PC-9 (cell line): ENCODE measurements at regions not wholly inside any gene's neighbourhood (a gene's known extent, or its start where the extent isn't known, plus 50 kb on each side); places are given as distances from the start of the nearest gene placed in this dataset.

ENCODE experiments used
- BruUV-seq: library from RNA; stranded (reverse); fragments of 400-500 nt; replicated peaks from 2 replicates; lab custom pipeline; 2021; lab: Mats Ljungman, UMichigan
- CTCF ChIA-PET: fragments of 300-600 bp; sonication (Branson Sonifier 250); formaldehyde crosslinking; loops from one replicate; lab custom pipeline; 2022; ENCODE audit warnings: antibody characterized with exemption; lab: Charles Lee
- POLR2A ChIA-PET: fragments of 300-600 bp; sonication (Branson Sonifier 250); formaldehyde crosslinking; loops from one replicate; lab custom pipeline; 2022; ENCODE audit warnings: antibody characterized with exemption; ENCODE audit not compliant: unreplicated experiment; lab: Charles Lee
- DNase-seq, 2 experiments: peaks; one replicate each; pipeline versions ENCODE4 v3.0.0 to v3.0.0-alpha.2; 2015 to 2022; ENCODE audit warnings: mixed read lengths in 1 of 2
- H2AFZ ChIP-seq: fragments of 200-600 bp; sonication (generic); 2 replicates; pipeline ENCODE4 v1.8.1; 2017; ENCODE audit warnings: antibody characterized with exemption
- H3F3A ChIP-seq: fragments of 200-600 bp; sonication (generic); 2 replicates; pipeline ENCODE4 v1.8.1; 2017; ENCODE audit warnings: antibody characterized with exemption, mild to moderate bottlenecking, low read depth; ENCODE audit not compliant: insufficient read depth
- H3K27ac ChIP-seq: fragments of 200-600 bp; sonication (generic); 2 replicates; pipeline ENCODE4 v1.6.1; 2016; ENCODE audit warnings: mixed run types
- H3K27me3 ChIP-seq: fragments of 200-600 bp; sonication (generic); 2 replicates; pipeline ENCODE4 v1.6.1; 2016; ENCODE audit warnings: low read depth, mixed run types; ENCODE audit not compliant: insufficient read depth
- H3K36me3 ChIP-seq: fragments of 200-600 bp; sonication (generic); 2 replicates; pipeline ENCODE4 v1.6.1; 2016; ENCODE audit warnings: low read depth, mixed run types
- H3K4me1 ChIP-seq: fragments of 200-600 bp; sonication (generic); replicated peaks from 2 replicates; pipeline ENCODE4 v1.6.1; 2016; ENCODE audit warnings: mixed run types; ENCODE audit not compliant: insufficient read depth
- H3K4me2 ChIP-seq: fragments of 200-600 bp; sonication (generic); 2 replicates; pipeline ENCODE4 v1.6.1; 2017; ENCODE audit warnings: mixed run types
- H3K4me3 ChIP-seq: fragments of 200-600 bp; sonication (generic); 2 replicates; pipeline ENCODE4 v1.6.1; 2016; ENCODE audit warnings: mixed run types
- H3K79me2 ChIP-seq: fragments of 200-600 bp; sonication (generic); 2 replicates; pipeline ENCODE4 v1.6.1; 2017; ENCODE audit warnings: low read depth, mixed run types
- H3K9me2 ChIP-seq: fragments of 200-600 bp; sonication (generic); 2 replicates; pipeline ENCODE4 v1.8.1; 2017; ENCODE audit warnings: mild to moderate bottlenecking; ENCODE audit not compliant: insufficient read depth
- H3K9me3 ChIP-seq: fragments of 200-600 bp; sonication (generic); 2 replicates; pipeline ENCODE4 v1.8.1; 2016; ENCODE audit warnings: low read depth; ENCODE audit not compliant: insufficient read depth
- H4K20me1 ChIP-seq: fragments of 200-600 bp; sonication (generic); 2 replicates; pipeline ENCODE4 v1.8.1; 2017; ENCODE audit not compliant: insufficient read depth
- CTCF ChIP-seq: fragments of 200-600 bp; sonication (generic); conservative IDR thresholded peaks from 2 replicates; pipeline ENCODE4 v1.6.1; 2017; ENCODE audit warnings: mixed run types, antibody characterized with exemption, mild to moderate bottlenecking, moderate library complexity
- EZH2 ChIP-seq: fragments of 200-600 bp; sonication (generic); IDR thresholded peaks from 2 replicates; pipeline ENCODE4 v1.8.0; 2017; ENCODE audit warnings: antibody characterized with exemption, low read depth
- intact Hi-C: fragments of 100-400 bp; cut with micrococcal nuclease; formaldehyde crosslinking; loops from one replicate; pipeline ENCODE4 v1.10.0; 2022; ENCODE audit not compliant: unreplicated experiment

GRCh38 chr3:44105571-44105970, 136.1 kb upstream of the TOPAZ1 start:
- Histone ChIP-seq H3K4me1 (peaks cover 20% of the 10 kb centered on the region), H2AFZ (no peak overlapping the region), H3K36me3 (peaks cover 7% of the 10 kb centered on the region; the same call in 1 of the 2 replicates), H3K9me3 (no peaks in the 10 kb centered on the region), H3K27me3 (no peaks in the 10 kb centered on the region), H3K4me2 (peak overlapping the region; percentile 65), H4K20me1 (0 out of 2 replicates have a peak, but pooled peaks cover 8% of the 10 kb centered on the region), H3K4me3 (no peak overlapping the region), H3K79me2 (peaks cover 28% of the 10 kb centered on the region; the same call in 1 of the 2 replicates), H3F3A (peaks cover 18% of the 10 kb centered on the region), H3K9me2 (no peaks in the 10 kb centered on the region), H3K27ac (peak overlapping the region; percentile 57)
- intact Hi-C loops = loop anchor here (1.0 to 2.0 kb wide), 2 partner anchors 57 to 105 kb away; no protein-coding TSS in a partner anchor
- TF ChIP-seq CTCF (no peak), EZH2 (no peak)
- DNase-seq = no peak
- ChIA-PET POLR2A (no interaction called here), CTCF (interaction anchor here (0.7 kb wide), 1 partner anchor 1937 kb away, joined by 3 read pairs; no protein-coding TSS in a partner anchor)
- no TSS peak for BruUV-seq

DNA sequence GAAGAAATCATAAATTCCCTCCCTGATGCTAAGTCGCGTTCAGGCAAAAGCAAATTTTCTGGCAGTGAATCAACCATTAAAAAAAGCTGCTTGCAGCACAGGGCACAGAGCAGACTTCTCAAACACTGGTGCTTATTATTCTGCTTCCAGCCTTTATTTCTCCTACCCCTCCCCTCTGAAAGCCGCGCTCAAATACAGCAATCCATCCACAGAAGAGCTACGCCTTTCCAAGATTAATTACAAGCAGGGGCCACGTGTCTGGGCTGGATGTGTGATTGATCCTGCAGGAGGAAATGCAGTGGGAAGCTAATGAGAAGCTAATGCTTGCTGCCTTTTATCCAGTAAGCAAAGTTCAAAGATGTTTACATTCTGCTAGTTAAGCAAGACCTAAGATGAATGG, 134.9 kb upstream of the TOPAZ1 start:
- peaks cover 18% of the 10 kb centered on the region for H3F3A ChIP-seq
- H3K4me1 ChIP-seq = peaks cover 20% of the 10 kb centered on the region
- H3K27ac ChIP-seq = no peak overlapping the region
- ChIA-PET POLR2A (no interaction called here), CTCF (no interaction called here)
- 0 out of 2 replicates have a peak, but pooled peaks cover 8% of the 10 kb centered on the region for H4K20me1 ChIP-seq
- no peaks in the 10 kb centered on the region for H3K9me2 ChIP-seq
- no peak overlapping the region for H2AFZ ChIP-seq
- no peak overlapping the region for H3K4me2 ChIP-seq
- no peak for DNase-seq
- H3K79me2 ChIP-seq = peaks cover 28% of the 10 kb centered on the region; the same call in 1 of the 2 replicates
- no peaks in the 10 kb centered on the region for H3K9me3 ChIP-seq
- no peak for TF ChIP-seq EZH2
- no peak for TF ChIP-seq CTCF
- intact Hi-C loops = no loop called here
- BruUV-seq = no TSS peak
- no peaks in the 10 kb centered on the region for H3K27me3 ChIP-seq
- no peak overlapping the region for H3K4me3 ChIP-seq
- peaks cover 12% of the 10 kb centered on the region; the same call in 1 of the 2 replicates for H3K36me3 ChIP-seq

DNA sequence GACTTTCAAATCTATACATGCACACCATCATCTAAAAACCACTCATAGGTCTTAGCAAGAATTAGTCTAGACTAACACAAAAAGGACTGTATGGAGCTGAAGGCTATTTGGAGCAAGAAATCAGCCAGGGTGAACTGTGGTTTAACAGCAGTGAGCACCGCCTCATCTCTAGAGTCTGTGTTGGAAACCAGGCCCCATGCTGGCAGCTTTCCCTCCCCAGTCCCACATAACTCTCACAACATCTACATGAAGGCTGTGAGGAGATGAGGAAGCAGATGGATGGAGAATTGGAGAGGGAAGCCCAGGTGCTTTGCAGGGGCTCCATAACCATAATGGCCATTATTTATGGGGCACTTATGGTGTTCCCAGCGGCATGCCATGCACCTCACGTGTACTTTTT, 133.2 kb upstream of the TOPAZ1 start:
- no peak for TF ChIP-seq CTCF
- TF ChIP-seq EZH2 = no peak

More for the DNA sequence above, 133.2 kb upstream of the TOPAZ1 start:
- H2AFZ ChIP-seq = no peak overlapping the region
- H3K4me3 ChIP-seq = no peak overlapping the region
- H3K4me2 ChIP-seq = no peak overlapping the region
- 0 out of 2 replicates have a peak, but pooled peaks cover 8% of the 10 kb centered on the region for H4K20me1 ChIP-seq
- H3K9me2 ChIP-seq = no peaks in the 10 kb centered on the region
- H3F3A ChIP-seq = peaks cover 13% of the 10 kb centered on the region
- intact Hi-C loops = no loop called here
- ChIA-PET POLR2A (no interaction called here), CTCF (no interaction called here)
- no peaks in the 10 kb centered on the region for H3K9me3 ChIP-seq
- peaks cover 23% of the 10 kb centered on the region; the same call in 1 of the 2 replicates for H3K79me2 ChIP-seq
- DNase-seq = no peak
- no peaks in the 10 kb centered on the region for H3K27me3 ChIP-seq
- H3K4me1 ChIP-seq = peaks cover 20% of the 10 kb centered on the region
- no TSS peak for BruUV-seq
- H3K36me3 ChIP-seq = peaks cover 24% of the 10 kb centered on the region; the same call in 1 of the 2 replicates
- no peak overlapping the region for H3K27ac ChIP-seq
